Neural progenitor cell (in vitro differentiated cells): ENCODE measurements at regions not wholly inside any gene's neighbourhood (a gene's known extent, or its start where the extent isn't known, plus 50 kb on each side); places are given as distances from the start of the nearest gene placed in this dataset.

ENCODE experiments used
- DNase-seq: peaks from one replicate; pipeline ENCODE4 v3.0.0-alpha.2; 2016; ENCODE audit warnings: low spot score
- H2AFZ ChIP-seq: fragments of 200-600 bp; sonication (generic); replicated peaks from 2 replicates; pipeline ENCODE4 v1.6.1; 2016; ENCODE audit warnings: antibody characterized with exemption
- H3F3A ChIP-seq: fragments of 200-600 bp; sonication (generic); 2 replicates; pipeline ENCODE4 v1.6.1; 2016; ENCODE audit warnings: antibody characterized with exemption, low read depth
- H3K27ac ChIP-seq: fragments of 200-600 bp; sonication (generic); 2 replicates; pipeline ENCODE4 v1.5.1; 2016; ENCODE audit warnings: mild to moderate bottlenecking
- H3K27me3 ChIP-seq: fragments of 200-600 bp; sonication (generic); 2 replicates; pipeline ENCODE4 v1.6.1; 2016; ENCODE audit warnings: mild to moderate bottlenecking, moderate library complexity
- H3K36me3 ChIP-seq: fragments of 200-600 bp; sonication (generic); 2 replicates; pipeline ENCODE4 v1.5.1; 2016
- H3K4me1 ChIP-seq: fragments of 200-600 bp; sonication (generic); 2 replicates; pipeline ENCODE4 v1.6.1; 2016; ENCODE audit warnings: mixed run types
- H3K4me2 ChIP-seq: fragments of 200-600 bp; sonication (generic); 2 replicates; pipeline ENCODE4 v1.6.1; 2016
- H3K4me3 ChIP-seq: fragments of 200-600 bp; sonication (generic); 2 replicates; pipeline ENCODE4 v1.5.1; 2016
- H3K79me2 ChIP-seq: fragments of 200-600 bp; sonication (generic); 2 replicates; pipeline ENCODE4 v1.6.1; 2016; ENCODE audit warnings: low read depth
- H3K9ac ChIP-seq: fragments of 200-600 bp; sonication (generic); 2 replicates; pipeline ENCODE4 v1.6.1; 2016
- H3K9me3 ChIP-seq: fragments of 200-600 bp; sonication (generic); 2 replicates; pipeline ENCODE4 v1.5.1; 2016; ENCODE audit warnings: low read depth
- H4K20me1 ChIP-seq: fragments of 200-600 bp; sonication (generic); 2 replicates; pipeline ENCODE4 v1.6.1; 2016; ENCODE audit warnings: low read depth
- H3K27ac Mint-ChIP-seq: 3 replicates; pipeline ENCODE4 v1.8.0; 2021; ENCODE audit warnings: mixed read lengths
- H3K27me3 Mint-ChIP-seq: 2 replicates; pipeline ENCODE4 v1.8.0; 2022; ENCODE audit warnings: low read depth, mild to moderate bottlenecking, inconsistent platforms, moderate library complexity, mixed read lengths; ENCODE audit not compliant: insufficient read depth
- H3K36me3 Mint-ChIP-seq: 3 replicates; pipeline ENCODE4 v1.8.0; 2021; ENCODE audit warnings: mixed read lengths
- H3K4me1 Mint-ChIP-seq: 3 replicates; pipeline ENCODE4 v1.8.0; 2021; ENCODE audit warnings: mixed read lengths
- H3K4me3 Mint-ChIP-seq: 3 replicates; pipeline ENCODE4 v1.8.0; 2021; ENCODE audit warnings: mild to moderate bottlenecking, moderate library complexity, mixed read lengths
- H3K9me3 Mint-ChIP-seq: 3 replicates; pipeline ENCODE4 v1.8.0; 2020; ENCODE audit warnings: mixed read lengths
- EZH2 ChIP-seq: fragments of 200-600 bp; sonication (generic); IDR thresholded peaks from 2 replicates; pipeline ENCODE4 v1.6.1; 2017; ENCODE audit warnings: antibody characterized with exemption, mild to moderate bottlenecking, moderate library complexity
- EZH2phosphoT487 ChIP-seq: fragments of 200-600 bp; sonication (generic); IDR thresholded peaks from 2 replicates; pipeline ENCODE4 v1.6.1; 2017; ENCODE audit warnings: antibody characterized with exemption
- TF ChIP-seq, protein P1 (sequence below): fragments of 200-600 bp; sonication (generic); IDR thresholded peaks from 2 replicates; pipeline ENCODE4 v1.5.1; 2017; ENCODE audit warnings: antibody characterized with exemption, mild to moderate bottlenecking

DNA sequence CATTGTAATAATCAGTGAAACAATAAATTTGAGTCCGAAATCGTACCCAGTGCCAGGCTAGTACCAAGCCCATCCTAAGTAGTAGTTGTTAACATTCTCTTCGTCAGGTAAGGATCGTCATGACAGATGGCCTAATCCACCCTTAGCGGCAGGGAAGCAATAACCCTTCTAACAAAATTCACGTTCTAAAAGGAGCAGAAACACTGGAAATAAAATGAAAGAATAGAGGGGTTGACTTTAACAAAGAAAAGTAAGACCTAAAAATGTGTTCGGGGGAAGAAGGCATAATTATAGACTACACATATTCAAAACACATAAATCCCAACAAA lies 142.7 kb downstream of the CPEB2 start:
- Mint-ChIP-seq H3K4me3 (no peak overlapping the region), H3K9me3 (no peaks in the 10 kb centered on the region), H3K4me1 (peaks cover 21% of the 10 kb centered on the region), H3K36me3 (no peaks in the 10 kb centered on the region), H3K27me3 (no peaks in the 10 kb centered on the region), H3K27ac (no peak overlapping the region)
- H3K79me2 ChIP-seq: no peaks in the 10 kb centered on the region
- TF ChIP-seq, protein P1, sequence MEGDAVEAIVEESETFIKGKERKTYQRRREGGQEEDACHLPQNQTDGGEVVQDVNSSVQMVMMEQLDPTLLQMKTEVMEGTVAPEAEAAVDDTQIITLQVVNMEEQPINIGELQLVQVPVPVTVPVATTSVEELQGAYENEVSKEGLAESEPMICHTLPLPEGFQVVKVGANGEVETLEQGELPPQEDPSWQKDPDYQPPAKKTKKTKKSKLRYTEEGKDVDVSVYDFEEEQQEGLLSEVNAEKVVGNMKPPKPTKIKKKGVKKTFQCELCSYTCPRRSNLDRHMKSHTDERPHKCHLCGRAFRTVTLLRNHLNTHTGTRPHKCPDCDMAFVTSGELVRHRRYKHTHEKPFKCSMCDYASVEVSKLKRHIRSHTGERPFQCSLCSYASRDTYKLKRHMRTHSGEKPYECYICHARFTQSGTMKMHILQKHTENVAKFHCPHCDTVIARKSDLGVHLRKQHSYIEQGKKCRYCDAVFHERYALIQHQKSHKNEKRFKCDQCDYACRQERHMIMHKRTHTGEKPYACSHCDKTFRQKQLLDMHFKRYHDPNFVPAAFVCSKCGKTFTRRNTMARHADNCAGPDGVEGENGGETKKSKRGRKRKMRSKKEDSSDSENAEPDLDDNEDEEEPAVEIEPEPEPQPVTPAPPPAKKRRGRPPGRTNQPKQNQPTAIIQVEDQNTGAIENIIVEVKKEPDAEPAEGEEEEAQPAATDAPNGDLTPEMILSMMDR: no peak
- TF ChIP-seq EZH2: no peak
- TF ChIP-seq EZH2phosphoT487: no peak
- H3K27me3 ChIP-seq: no peaks in the 10 kb centered on the region
- no peaks in the 10 kb centered on the region for H3K9me3 ChIP-seq
- H2AFZ ChIP-seq: no peak overlapping the region
- H3K4me2 ChIP-seq: no peak overlapping the region
- no peak overlapping the region for H3K9ac ChIP-seq
- H3K27ac ChIP-seq: no peak overlapping the region
- peaks cover 20% of the 10 kb centered on the region for H3K4me1 ChIP-seq
- DNase-seq: no peak
- peaks cover 5% of the 10 kb centered on the region for H3F3A ChIP-seq
- H4K20me1 ChIP-seq: no peaks in the 10 kb centered on the region
- no peaks in the 10 kb centered on the region for H3K36me3 ChIP-seq
- H3K4me3 ChIP-seq: no peak overlapping the region

DNA sequence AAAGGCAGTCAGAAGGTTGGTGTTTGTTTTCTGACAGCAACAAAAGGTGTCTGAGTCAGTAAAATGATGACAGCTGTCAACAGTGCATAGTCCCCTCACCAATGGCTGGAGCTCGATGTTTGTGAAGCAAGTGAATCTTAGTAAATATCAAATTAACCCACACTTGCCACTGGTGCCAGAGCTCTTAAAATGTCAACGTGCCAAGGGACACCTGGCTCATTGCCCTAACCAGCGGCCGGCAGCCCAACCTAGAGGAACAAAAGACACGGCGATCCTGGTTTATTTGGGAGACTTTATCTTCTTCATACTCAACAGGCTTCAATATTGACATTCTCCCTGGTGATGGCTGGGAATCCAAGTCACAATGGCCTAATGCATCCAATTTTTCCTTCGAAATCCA lies 143.4 kb downstream of the CPEB2 start:
- Histone ChIP-seq H3K27me3 (no peaks in the 10 kb centered on the region), H2AFZ (no peak overlapping the region), H3K79me2 (no peaks in the 10 kb centered on the region), H4K20me1 (no peaks in the 10 kb centered on the region), H3K4me1 (peaks cover 27% of the 10 kb centered on the region), H3K4me3 (no peak overlapping the region), H3K9ac (no peak overlapping the region), H3K9me3 (no peaks in the 10 kb centered on the region), H3K4me2 (no peak overlapping the region), H3K36me3 (no peaks in the 10 kb centered on the region), H3F3A (peaks cover 10% of the 10 kb centered on the region), H3K27ac (no peak overlapping the region)
- no peaks in the 10 kb centered on the region for H3K27me3 Mint-ChIP-seq
- peaks cover 27% of the 10 kb centered on the region for H3K4me1 Mint-ChIP-seq
- H3K9me3 Mint-ChIP-seq: no peaks in the 10 kb centered on the region
- TF ChIP-seq, protein P1: no peak
- TF ChIP-seq EZH2phosphoT487: no peak
- no peak for TF ChIP-seq EZH2
- H3K36me3 Mint-ChIP-seq: no peaks in the 10 kb centered on the region
- H3K27ac Mint-ChIP-seq: no peak overlapping the region
- no peak overlapping the region for H3K4me3 Mint-ChIP-seq
- no peak for DNase-seq

DNA sequence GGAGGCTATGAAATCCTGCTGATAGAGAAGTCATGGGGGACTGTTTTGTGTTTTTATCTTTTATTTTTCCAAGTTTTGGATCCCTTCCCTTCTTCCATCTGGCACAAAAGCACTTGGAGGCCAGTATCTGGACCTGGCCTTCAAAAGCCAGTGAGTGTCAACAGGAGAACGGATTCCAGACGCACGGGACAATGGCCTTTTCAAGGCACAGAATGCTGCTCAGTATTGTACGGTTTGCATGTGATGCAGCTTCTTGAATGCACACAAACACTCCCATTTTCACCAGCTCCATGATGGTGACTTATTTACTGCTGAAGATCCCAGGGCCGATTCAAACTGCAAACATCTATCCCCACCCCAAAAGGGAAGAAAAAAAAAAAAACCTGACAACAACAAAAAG lies 145.4 kb downstream of the CPEB2 start:
- no peak for DNase-seq
- Mint-ChIP-seq H3K9me3 (no peaks in the 10 kb centered on the region), H3K27ac (no peak overlapping the region), H3K4me1 (peaks cover 29% of the 10 kb centered on the region), H3K27me3 (no peaks in the 10 kb centered on the region), H3K36me3 (no peaks in the 10 kb centered on the region), H3K4me3 (no peak overlapping the region)
- peaks cover 10% of the 10 kb centered on the region for H3F3A ChIP-seq
- H2AFZ ChIP-seq: no peak overlapping the region
- no peak overlapping the region for H3K4me3 ChIP-seq
- TF ChIP-seq EZH2phosphoT487 (no peak), EZH2 (no peak)
- TF ChIP-seq, protein P1: no peak
- H3K9me3 ChIP-seq: no peaks in the 10 kb centered on the region
- no peak overlapping the region for H3K4me2 ChIP-seq
- H3K36me3 ChIP-seq: no peaks in the 10 kb centered on the region
- no peaks in the 10 kb centered on the region for H3K27me3 ChIP-seq
- H3K79me2 ChIP-seq: no peaks in the 10 kb centered on the region
- no peak overlapping the region for H3K9ac ChIP-seq
- H3K4me1 ChIP-seq: peaks cover 27% of the 10 kb centered on the region
- no peak overlapping the region for H3K27ac ChIP-seq
- H4K20me1 ChIP-seq: no peaks in the 10 kb centered on the region

DNA sequence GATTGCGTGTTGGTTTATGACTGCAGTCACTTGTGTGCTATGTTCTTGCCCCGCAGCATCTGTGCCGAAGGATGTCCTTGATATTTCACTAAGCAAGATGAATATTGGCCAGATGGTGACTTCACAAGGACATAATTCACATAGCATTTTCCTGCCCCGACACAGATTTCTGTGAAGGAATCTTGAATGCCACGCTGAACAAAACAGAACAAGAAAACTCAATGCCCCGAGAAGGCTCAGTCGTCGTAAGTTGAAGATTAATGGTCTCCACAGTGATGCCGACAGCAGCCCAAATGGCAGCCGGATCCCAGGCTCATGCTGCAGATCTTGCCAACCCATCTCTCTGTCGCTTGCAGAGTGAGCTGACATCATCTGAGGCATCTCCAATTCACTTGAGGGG lies 145.9 kb downstream of the CPEB2 start:
- Mint-ChIP-seq H3K27me3 (no peaks in the 10 kb centered on the region), H3K9me3 (no peaks in the 10 kb centered on the region), H3K4me3 (no peak overlapping the region), H3K4me1 (peaks cover 29% of the 10 kb centered on the region), H3K36me3 (no peaks in the 10 kb centered on the region), H3K27ac (no peak overlapping the region)
- no peak overlapping the region for H3K4me3 ChIP-seq
- no peak for DNase-seq
- no peaks in the 10 kb centered on the region for H3K9me3 ChIP-seq
- no peaks in the 10 kb centered on the region for H3K79me2 ChIP-seq
- no peaks in the 10 kb centered on the region for H4K20me1 ChIP-seq
- no peaks in the 10 kb centered on the region for H3K36me3 ChIP-seq
- no peak overlapping the region for H3K4me2 ChIP-seq
- no peak overlapping the region for H3K27ac ChIP-seq
- no peak overlapping the region for H3K9ac ChIP-seq
- no peaks in the 10 kb centered on the region for H3K27me3 ChIP-seq
- no peak overlapping the region for H2AFZ ChIP-seq
- TF ChIP-seq EZH2 (no peak), EZH2phosphoT487 (no peak)
- TF ChIP-seq, protein P1: no peak
- H3K4me1 ChIP-seq: peaks cover 27% of the 10 kb centered on the region
- H3F3A ChIP-seq: peaks cover 10% of the 10 kb centered on the region
